SK-N-SH treated with all-trans-retinoic acid at 6 μM for 48 hours (cell line): ENCODE measurements at regions not wholly inside any gene's neighbourhood (a gene's known extent, or its start where the extent isn't known, plus 50 kb on each side); places are given as distances from the start of the nearest gene placed in this dataset.

Experiments
- ATAC-seq: fragments of 200-7000 bp; cut with Tn5 transposase; 3 replicates; pipeline ENCODE4 v1.9.1; 2020; ENCODE audit warnings: mild to moderate bottlenecking, moderate library complexity
- ARNTL ChIP-seq: fragments of 450-650 bp; formaldehyde crosslinking; IDR thresholded peaks from 2 replicates; pipeline ENCODE4 v1.5.0; 2020; ENCODE audit warnings: low read depth, mild to moderate bottlenecking, moderate library complexity, borderline replicate concordance
- BACH2 ChIP-seq: fragments of 250-450 bp; sonication (Bioruptor Pico); IDR thresholded peaks from 2 replicates; pipeline ENCODE4 v1.9.0; 2021; ENCODE audit warnings: mild to moderate bottlenecking, borderline replicate concordance
- CREB5 ChIP-seq: fragments of 250-450 bp; sonication (Bioruptor Pico); IDR thresholded peaks from 2 replicates; pipeline ENCODE4 v1.5.1; 2020; ENCODE audit warnings: low read depth, mild to moderate bottlenecking, moderate library complexity
- CSDC2 ChIP-seq: fragments of 250-450 bp; sonication (Bioruptor Pico); IDR thresholded peaks from 2 replicates; pipeline ENCODE4 v1.5.0; 2020; ENCODE audit warnings: mild to moderate bottlenecking, moderate library complexity
- CSRNP3 ChIP-seq: fragments of 250-450 bp; sonication (Bioruptor Pico); IDR thresholded peaks from 2 replicates; pipeline ENCODE4 v1.5.1; 2021; ENCODE audit warnings: mild to moderate bottlenecking, moderate library complexity
- GLIS3 ChIP-seq: fragments of 250-450 bp; sonication (Bioruptor Pico); IDR thresholded peaks from 2 replicates; pipeline ENCODE4 v1.5.0; 2020; ENCODE audit warnings: mild to moderate bottlenecking, moderate library complexity
- ISL1 ChIP-seq: fragments of 250-450 bp; sonication (Bioruptor Pico); IDR thresholded peaks from 2 replicates; pipeline ENCODE4 v2.1.2; 2022; ENCODE audit warnings: mild to moderate bottlenecking, moderate library complexity
- OSR1 ChIP-seq: fragments of 250-450 bp; sonication (Bioruptor Pico); IDR thresholded peaks from 2 replicates; pipeline ENCODE4 v1.8.0; 2022; ENCODE audit warnings: moderate library complexity, mild to moderate bottlenecking, inconsistent platforms
- PATZ1 ChIP-seq: fragments of 250-450 bp; sonication (Bioruptor Pico); IDR thresholded peaks from 2 replicates; pipeline ENCODE4 v1.8.0; 2020; ENCODE audit warnings: mild to moderate bottlenecking, moderate library complexity, borderline replicate concordance
- RARB ChIP-seq: fragments of 250-450 bp; sonication (Bioruptor Pico); IDR thresholded peaks from 2 replicates; pipeline ENCODE4 v1.8.0; 2021; ENCODE audit warnings: mild to moderate bottlenecking, moderate library complexity
- SNAI2 ChIP-seq: fragments of 250-450 bp; sonication (Bioruptor Pico); IDR thresholded peaks from 2 replicates; pipeline ENCODE4 v1.5.0; 2020; ENCODE audit warnings: mild to moderate bottlenecking, moderate library complexity
- TOX ChIP-seq: fragments of 250-450 bp; sonication (Bioruptor Pico); IDR thresholded peaks from 2 replicates; pipeline ENCODE4 v1.8.0; 2021; ENCODE audit warnings: mild to moderate bottlenecking, moderate library complexity, borderline replicate concordance
- ZFP30 ChIP-seq: fragments of 450-650 bp; formaldehyde crosslinking; IDR thresholded peaks from 2 replicates; pipeline ENCODE4 v1.5.0; 2022; ENCODE audit warnings: mild to moderate bottlenecking, moderate library complexity
- ZNF565 ChIP-seq: fragments of 450-650 bp; formaldehyde crosslinking; conservative IDR thresholded peaks from 2 replicates; pipeline ENCODE4 v1.5.0; 2020; ENCODE audit warnings: low read depth, mild to moderate bottlenecking, moderate library complexity
- ZNF70 ChIP-seq: fragments of 450-650 bp; formaldehyde crosslinking; IDR thresholded peaks from 2 replicates; pipeline ENCODE4 v1.5.0; 2020; ENCODE audit warnings: mild to moderate bottlenecking, moderate library complexity
- TF ChIP-seq, protein P1 (sequence below): fragments of 250-450 bp; sonication (Bioruptor Pico); IDR thresholded peaks from 2 replicates; pipeline ENCODE4 v1.5.0; 2020; ENCODE audit warnings: mild to moderate bottlenecking, moderate library complexity
- TF ChIP-seq, protein P2 (sequence below): fragments of 250-450 bp; sonication (Bioruptor Pico); IDR thresholded peaks from 2 replicates; pipeline ENCODE4 v1.8.0; 2021; ENCODE audit warnings: low read depth, mild to moderate bottlenecking, moderate library complexity, borderline replicate concordance

- no peak for ATAC-seq
- TF ChIP-seq CSRNP3 (CRISPR knock-in tag) (no peak), ZNF565 (CRISPR knock-in tag) (no peak), CSDC2 (CRISPR knock-in tag) (no peak), ZFP30 (no peak), ISL1 (CRISPR knock-in tag) (no peak), ARNTL (CRISPR knock-in tag) (no peak), ZNF70 (CRISPR knock-in tag) (no peak), SNAI2 (CRISPR knock-in tag) (no peak), GLIS3 (CRISPR knock-in tag) (no peak), OSR1 (CRISPR knock-in tag) (no peak), TOX (CRISPR knock-in tag) (no peak), PATZ1 (CRISPR knock-in tag) (no peak)
These were observed 84.2 kb upstream of the ARMC2 start for GRCh38 chr6:108763931-108764579.

DNA sequence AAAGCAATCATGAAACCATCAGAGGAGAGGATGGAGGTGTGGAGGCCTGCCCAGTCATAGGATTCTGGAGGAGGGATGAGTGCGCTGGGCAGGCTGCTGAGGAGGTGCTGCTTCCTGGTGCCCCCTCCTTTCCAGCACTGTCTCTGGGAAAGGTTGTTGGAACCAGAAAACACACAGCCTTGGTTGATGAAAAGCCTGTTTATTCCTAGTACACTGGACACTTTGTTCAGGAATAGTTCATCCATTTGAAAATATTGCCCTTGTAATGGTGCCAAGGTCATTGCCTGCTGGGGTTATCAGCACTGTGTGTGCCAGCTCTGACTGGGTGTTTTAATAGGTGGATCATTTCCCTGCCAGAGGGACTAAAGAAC, 83.7 kb upstream of the ARMC2 start:
- ATAC-seq, result no peak
- TF ChIP-seq, protein P1, sequence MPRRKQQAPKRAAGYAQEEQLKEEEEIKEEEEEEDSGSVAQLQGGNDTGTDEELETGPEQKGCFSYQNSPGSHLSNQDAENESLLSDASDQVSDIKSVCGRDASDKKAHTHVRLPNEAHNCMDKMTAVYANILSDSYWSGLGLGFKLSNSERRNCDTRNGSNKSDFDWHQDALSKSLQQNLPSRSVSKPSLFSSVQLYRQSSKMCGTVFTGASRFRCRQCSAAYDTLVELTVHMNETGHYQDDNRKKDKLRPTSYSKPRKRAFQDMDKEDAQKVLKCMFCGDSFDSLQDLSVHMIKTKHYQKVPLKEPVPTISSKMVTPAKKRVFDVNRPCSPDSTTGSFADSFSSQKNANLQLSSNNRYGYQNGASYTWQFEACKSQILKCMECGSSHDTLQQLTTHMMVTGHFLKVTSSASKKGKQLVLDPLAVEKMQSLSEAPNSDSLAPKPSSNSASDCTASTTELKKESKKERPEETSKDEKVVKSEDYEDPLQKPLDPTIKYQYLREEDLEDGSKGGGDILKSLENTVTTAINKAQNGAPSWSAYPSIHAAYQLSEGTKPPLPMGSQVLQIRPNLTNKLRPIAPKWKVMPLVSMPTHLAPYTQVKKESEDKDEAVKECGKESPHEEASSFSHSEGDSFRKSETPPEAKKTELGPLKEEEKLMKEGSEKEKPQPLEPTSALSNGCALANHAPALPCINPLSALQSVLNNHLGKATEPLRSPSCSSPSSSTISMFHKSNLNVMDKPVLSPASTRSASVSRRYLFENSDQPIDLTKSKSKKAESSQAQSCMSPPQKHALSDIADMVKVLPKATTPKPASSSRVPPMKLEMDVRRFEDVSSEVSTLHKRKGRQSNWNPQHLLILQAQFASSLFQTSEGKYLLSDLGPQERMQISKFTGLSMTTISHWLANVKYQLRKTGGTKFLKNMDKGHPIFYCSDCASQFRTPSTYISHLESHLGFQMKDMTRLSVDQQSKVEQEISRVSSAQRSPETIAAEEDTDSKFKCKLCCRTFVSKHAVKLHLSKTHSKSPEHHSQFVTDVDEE (CRISPR knock-in tag), result no peak
- no peak for TF ChIP-seq RARB (CRISPR knock-in tag)
- no peak for TF ChIP-seq PATZ1 (CRISPR knock-in tag)
- TF ChIP-seq BACH2, result no peak
- TF ChIP-seq, all 23 proteins: peak for 0

DNA sequence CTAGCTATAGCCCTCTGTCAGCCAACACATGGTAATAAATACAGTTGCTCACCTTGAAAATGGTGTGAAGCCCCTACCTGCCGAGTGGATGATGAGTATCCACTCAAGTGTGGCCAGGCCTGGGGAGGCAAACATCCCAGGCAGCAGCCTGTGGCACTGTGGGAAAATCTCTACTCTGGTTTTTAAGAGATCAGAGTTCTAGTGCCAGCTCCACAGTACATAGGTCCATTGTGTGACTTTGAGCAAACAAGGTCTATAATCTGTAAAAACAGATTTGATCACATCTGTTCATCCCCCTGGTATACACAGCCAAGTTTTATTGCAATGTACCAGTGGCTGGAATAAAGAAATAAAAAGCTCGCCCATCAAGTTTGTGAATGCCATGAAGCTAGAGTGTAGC, 82.7 kb upstream of the ARMC2 start:
- TF ChIP-seq ARNTL (CRISPR knock-in tag) (no peak), CREB5 (CRISPR knock-in tag) (no peak), ZNF565 (CRISPR knock-in tag) (no peak), OSR1 (CRISPR knock-in tag) (no peak), RARB (CRISPR knock-in tag) (no peak), ZNF70 (CRISPR knock-in tag) (no peak), SNAI2 (CRISPR knock-in tag) (no peak), ISL1 (CRISPR knock-in tag) (no peak)
- TF ChIP-seq, protein P2, sequence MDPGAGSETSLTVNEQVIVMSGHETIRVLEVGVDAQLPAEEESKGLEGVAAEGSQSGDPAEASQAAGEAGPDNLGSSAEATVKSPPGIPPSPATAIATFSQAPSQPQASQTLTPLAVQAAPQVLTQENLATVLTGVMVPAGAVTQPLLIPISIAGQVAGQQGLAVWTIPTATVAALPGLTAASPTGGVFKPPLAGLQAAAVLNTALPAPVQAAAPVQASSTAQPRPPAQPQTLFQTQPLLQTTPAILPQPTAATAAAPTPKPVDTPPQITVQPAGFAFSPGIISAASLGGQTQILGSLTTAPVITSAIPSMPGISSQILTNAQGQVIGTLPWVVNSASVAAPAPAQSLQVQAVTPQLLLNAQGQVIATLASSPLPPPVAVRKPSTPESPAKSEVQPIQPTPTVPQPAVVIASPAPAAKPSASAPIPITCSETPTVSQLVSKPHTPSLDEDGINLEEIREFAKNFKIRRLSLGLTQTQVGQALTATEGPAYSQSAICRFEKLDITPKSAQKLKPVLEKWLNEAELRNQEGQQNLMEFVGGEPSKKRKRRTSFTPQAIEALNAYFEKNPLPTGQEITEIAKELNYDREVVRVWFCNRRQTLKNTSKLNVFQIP (CRISPR knock-in tag), result no peak
- ATAC-seq, result no peak
